Epithelial cell of proximal tubule (primary cell): ENCODE measurements at regions not wholly inside any gene's neighbourhood (a gene's known extent, or its start where the extent isn't known, plus 50 kb on each side); places are given as distances from the start of the nearest gene placed in this dataset.

Experiments
- DNase-seq: peaks from one replicate; pipeline ENCODE4 v3.0.0-alpha.2; 2011; ENCODE audit warnings: low read depth
- H3K4me3 ChIP-seq: 2 replicates; pipeline ENCODE4 v1.5.1; 2011; ENCODE audit warnings: low read depth, mild to moderate bottlenecking, low read length
- TF ChIP-seq, protein P1 (sequence below): conservative IDR thresholded peaks from 2 replicates; pipeline ENCODE4 v1.5.1; 2012; ENCODE audit warnings: low read depth, mild to moderate bottlenecking, low read length

GRCh38 chr18:76643996-76644395 is 149.0 kb upstream of the ZNF516 start:
- TF ChIP-seq, protein P1, sequence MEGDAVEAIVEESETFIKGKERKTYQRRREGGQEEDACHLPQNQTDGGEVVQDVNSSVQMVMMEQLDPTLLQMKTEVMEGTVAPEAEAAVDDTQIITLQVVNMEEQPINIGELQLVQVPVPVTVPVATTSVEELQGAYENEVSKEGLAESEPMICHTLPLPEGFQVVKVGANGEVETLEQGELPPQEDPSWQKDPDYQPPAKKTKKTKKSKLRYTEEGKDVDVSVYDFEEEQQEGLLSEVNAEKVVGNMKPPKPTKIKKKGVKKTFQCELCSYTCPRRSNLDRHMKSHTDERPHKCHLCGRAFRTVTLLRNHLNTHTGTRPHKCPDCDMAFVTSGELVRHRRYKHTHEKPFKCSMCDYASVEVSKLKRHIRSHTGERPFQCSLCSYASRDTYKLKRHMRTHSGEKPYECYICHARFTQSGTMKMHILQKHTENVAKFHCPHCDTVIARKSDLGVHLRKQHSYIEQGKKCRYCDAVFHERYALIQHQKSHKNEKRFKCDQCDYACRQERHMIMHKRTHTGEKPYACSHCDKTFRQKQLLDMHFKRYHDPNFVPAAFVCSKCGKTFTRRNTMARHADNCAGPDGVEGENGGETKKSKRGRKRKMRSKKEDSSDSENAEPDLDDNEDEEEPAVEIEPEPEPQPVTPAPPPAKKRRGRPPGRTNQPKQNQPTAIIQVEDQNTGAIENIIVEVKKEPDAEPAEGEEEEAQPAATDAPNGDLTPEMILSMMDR, result no peak
- DNase-seq, result no peak
- no peak overlapping the region for H3K4me3 ChIP-seq

- DNase-seq, result no peak
- H3K4me3 ChIP-seq, result no peak overlapping the region
- TF ChIP-seq, protein P1, result no peak
Measured at GRCh38 chr18:76643199-76643598, 148.2 kb upstream of the ZNF516 start.

GRCh38 chr18:76640438-76640837 is 145.4 kb upstream of the ZNF516 start:
- DNase-seq, result no peak
- TF ChIP-seq, protein P1, result no peak
- H3K4me3 ChIP-seq, result no peak overlapping the region

- TF ChIP-seq, protein P1, result no peak
- no peak overlapping the region for H3K4me3 ChIP-seq
- no peak for DNase-seq
Measured at GRCh38 chr18:76634564-76634963, 139.5 kb upstream of the ZNF516 start.

DNA sequence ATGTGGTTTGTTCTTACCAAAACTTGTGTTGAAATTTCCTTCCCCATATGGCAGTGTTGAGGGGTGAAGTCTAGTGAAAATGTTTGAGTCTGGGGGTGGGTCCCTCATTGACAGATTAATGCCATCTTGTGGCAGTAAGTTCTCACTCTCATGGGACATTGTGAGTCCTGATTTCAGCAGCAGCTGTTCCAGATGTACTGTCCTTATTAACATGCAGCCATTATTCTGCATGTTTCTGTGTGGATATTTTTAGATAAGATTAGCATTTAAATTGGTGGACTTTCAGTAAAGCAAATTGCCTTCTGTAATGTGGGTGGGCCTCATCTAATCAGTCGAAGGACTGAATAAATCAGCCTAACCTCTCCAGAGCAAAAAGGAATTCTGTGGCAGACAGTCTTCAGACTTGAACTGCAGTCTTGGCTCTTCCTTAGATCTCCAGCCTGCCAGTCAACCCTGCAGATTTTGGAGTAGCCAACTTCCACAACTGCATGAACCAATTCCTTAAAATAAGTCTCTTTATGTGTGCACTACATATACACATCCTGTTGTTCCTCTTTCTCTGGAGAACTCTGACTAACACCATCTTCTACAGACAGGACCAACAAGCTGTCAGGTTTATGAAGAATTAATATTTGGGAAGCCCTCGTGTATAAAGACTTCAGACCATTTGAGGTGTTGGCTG is 138.7 kb upstream of the ZNF516 start:
- H3K4me3 ChIP-seq, result no peak overlapping the region
- TF ChIP-seq, protein P1, result no peak
- no peak for DNase-seq

- TF ChIP-seq, protein P1, result no peak
- no peak overlapping the region for H3K4me3 ChIP-seq
- no peak for DNase-seq
Measured at GRCh38 chr18:76627444-76627843, 132.4 kb upstream of the ZNF516 start.

- no peak overlapping the region for H3K4me3 ChIP-seq
- TF ChIP-seq, protein P1, result no peak
- no peak for DNase-seq
Measured at GRCh38 chr18:76626991-76627390, 131.9 kb upstream of the ZNF516 start.
